GM12892 (cell line): ENCODE measurements at regions not wholly inside any gene's neighbourhood (a gene's known extent, or its start where the extent isn't known, plus 50 kb on each side); places are given as distances from the start of the nearest gene placed in this dataset.

ENCODE experiments used
- POLR2A ChIP-seq: IDR thresholded peaks from 2 replicates; pipeline ENCODE4 v1.6.1; 2011; ENCODE audit warnings: low read depth, low read length, control low read depth
- POLR2AphosphoS5 ChIP-seq: IDR thresholded peaks from 2 replicates; pipeline ENCODE4 v1.6.1; 2011; ENCODE audit warnings: low read depth, low read length, control low read depth
- TAF1 ChIP-seq: IDR thresholded peaks from 2 replicates; pipeline ENCODE4 v1.6.1; 2011; ENCODE audit warnings: low read depth, mild to moderate bottlenecking, control low read depth, low read length, borderline replicate concordance

DNA sequence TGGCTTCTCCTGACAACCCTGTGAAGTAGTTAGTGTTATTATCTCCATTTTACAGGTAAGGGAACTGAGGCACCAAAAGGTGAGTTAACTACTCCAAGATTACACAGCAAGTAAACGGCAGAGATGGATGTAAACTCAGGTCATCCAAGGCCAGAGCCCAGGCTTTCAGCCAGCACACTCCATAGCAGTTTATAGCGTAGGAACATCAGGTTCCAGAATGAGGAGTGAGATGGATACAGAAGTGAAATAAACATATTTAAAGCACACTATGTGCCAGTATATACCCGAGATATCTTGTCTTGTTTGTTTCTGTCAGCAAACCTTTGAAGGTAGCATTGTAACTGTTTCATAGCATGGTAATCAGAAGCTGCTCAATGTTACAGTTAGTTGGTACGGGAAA is 279.0 kb downstream of the OXSM start:
- TF ChIP-seq POLR2A, result no peak
- no peak for TF ChIP-seq POLR2AphosphoS5
- no peak for TF ChIP-seq TAF1
